HG03045 (cell line): ENCODE measurements at regions not wholly inside any gene's neighbourhood (a gene's known extent, or its start where the extent isn't known, plus 50 kb on each side); places are given as distances from the start of the nearest gene placed in this dataset.

ENCODE experiments used
- ATAC-seq: cut with Tn5 transposase; IDR thresholded peaks from one replicate; pipeline ENCODE4 v1.9.1; 2021; ENCODE audit warnings: mild to moderate bottlenecking, moderate library complexity; ENCODE audit not compliant: unreplicated experiment

- ATAC-seq: no peak
Observed at GRCh38 chrX:5829469-5829868, 399.2 kb downstream of the NLGN4X start.

DNA sequence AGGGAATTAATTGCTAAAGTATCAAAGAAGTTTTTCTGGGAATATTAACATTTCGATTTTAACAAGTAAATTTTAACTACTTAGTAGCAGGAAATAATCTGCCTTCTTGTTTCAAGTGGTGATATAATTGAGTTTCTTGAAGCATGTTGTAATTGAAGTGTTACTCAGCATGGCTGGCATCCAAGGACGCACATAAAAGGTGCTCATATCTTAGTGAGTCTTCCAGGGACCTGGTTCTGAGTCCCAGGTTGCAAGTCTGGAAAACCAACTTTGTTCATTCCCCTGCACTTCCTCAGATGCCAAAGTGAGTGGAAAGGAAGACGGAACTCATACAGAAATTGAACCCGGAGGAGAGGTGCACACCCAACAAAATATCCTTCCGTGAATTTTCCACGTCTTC lies 399.6 kb downstream of the NLGN4X start:
- no peak for ATAC-seq

- no peak for ATAC-seq
Observed at GRCh38 chrX:5823903-5824302, 404.8 kb downstream of the NLGN4X start.

GRCh38 chrX:5810636-5811035 lies 418.0 kb downstream of the NLGN4X start:
- ATAC-seq: no peak

- no peak for ATAC-seq
Observed at GRCh38 chrX:5807181-5807580, 421.5 kb downstream of the NLGN4X start.

DNA sequence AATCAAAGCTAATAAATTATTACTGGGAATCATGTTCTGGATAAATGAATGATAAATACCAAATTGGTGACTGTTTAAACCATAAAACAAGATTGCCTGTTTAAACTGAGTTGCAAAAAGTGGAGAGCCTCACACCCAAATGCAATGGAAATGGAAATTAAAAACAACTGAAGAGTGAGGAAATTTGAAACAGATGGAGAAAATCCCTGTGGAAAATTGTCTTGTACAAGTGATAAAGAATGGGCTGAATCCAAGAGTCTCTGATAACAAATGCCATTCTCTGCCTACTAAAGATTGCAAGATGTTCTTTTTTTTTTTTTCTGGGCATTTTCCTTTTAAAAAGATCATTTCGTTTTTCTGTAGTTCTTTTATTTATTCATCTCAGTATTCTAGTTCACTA lies 426.3 kb downstream of the NLGN4X start:
- ATAC-seq: no peak

DNA sequence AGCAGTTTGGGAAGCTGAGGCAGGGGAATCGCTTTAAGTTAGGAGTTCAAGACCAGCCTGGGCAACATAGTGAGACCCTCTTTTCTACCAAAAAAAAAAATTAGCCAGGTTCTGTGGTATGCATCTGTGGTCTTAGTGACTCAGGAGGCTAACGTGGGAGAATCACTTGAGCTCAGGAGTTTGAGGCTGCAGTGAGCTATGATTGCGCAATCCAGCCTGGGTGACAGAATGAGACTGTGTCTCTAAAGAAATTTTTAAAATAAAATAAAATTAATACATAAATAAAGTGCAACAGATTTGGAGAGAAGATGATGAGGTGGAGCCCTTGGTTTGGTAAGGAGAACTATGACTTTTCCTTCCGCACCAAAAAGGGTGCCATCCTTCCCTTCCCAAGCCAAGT lies 436.9 kb downstream of the NLGN4X start:
- no peak for ATAC-seq

DNA sequence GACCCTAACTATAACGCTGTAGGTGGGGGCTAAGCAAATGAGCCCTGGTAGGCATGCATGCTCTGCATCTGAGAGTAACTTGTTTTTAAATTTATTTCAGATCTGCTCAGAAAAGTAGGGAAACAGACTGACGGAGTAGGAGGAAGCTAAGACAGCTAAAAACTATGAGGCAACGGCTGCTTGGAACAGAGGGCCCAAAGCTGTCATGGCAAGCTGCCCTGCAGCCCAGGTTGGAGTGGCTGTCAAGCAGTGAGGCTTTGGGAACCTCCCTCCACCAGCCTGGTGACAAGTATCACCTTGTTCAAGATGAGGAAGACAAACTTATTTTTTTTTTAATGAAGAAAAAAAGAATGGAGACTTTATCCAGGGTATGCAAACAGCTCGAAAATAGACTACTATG lies 439.8 kb downstream of the NLGN4X start:
- no peak for ATAC-seq

DNA sequence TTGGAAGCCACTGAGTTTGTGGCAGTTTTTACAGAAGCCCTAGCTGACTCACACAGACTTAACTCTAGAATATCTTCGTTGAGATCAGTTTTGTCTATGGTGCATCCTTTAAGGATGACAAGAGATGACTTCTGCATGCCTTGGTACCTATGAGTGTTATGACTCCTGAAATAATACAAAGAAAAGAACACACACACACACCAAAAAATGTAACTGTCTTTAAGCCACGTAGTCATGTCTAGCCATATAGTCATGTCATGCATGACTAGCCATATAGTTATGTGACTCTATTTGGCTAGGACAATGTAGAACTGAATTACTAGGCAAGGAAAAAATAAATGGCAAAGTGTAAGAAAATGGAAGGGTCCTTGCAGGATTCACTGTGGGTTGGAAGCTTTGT lies 447.8 kb downstream of the NLGN4X start:
- ATAC-seq: no peak

- no peak for ATAC-seq
Observed at GRCh38 chrX:5775846-5776430, 452.7 kb downstream of the NLGN4X start.

- no peak for ATAC-seq
Observed at GRCh38 chrX:5774446-5774845, 454.2 kb downstream of the NLGN4X start.

DNA sequence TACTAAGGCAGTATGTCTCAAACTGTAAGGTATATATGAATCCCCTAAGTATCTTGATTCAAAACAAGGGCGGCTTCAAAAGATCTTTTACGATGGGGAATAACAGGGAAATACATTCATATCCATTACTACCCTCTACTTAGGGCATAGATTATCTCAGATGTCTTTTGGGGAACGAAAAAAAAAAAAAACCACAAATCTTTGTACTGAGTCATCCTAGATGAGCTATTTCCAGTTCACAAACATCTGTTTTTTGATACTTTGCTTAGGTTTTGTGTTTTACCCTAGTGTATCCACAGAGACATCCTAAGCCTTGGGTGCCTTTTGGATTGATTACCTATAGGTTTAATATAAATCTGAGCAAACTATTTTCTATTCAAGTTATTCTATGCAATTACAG lies 457.2 kb downstream of the NLGN4X start:
- no peak for ATAC-seq

- no peak for ATAC-seq
Observed at GRCh38 chrX:5756616-5757015, 472.1 kb downstream of the NLGN4X start.

DNA sequence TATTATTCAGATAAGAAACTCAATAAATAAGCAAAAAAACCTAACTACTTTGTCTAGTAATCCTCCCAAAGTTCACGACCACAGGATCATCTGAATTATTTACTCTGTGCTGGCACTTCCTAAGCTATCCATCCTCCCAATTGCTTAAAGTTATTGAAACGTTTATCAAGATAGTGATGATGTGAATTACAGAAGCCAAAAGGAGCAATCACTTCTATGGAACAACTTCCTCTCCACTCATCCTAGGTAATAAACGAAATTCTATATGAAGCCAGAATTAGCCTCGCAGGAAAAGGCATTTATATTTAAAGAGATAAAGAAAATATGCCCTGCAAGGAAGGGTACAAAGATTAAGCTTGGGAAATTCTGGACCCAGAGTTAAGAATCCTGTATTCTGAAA lies 475.4 kb downstream of the NLGN4X start:
- ATAC-seq: no peak

DNA sequence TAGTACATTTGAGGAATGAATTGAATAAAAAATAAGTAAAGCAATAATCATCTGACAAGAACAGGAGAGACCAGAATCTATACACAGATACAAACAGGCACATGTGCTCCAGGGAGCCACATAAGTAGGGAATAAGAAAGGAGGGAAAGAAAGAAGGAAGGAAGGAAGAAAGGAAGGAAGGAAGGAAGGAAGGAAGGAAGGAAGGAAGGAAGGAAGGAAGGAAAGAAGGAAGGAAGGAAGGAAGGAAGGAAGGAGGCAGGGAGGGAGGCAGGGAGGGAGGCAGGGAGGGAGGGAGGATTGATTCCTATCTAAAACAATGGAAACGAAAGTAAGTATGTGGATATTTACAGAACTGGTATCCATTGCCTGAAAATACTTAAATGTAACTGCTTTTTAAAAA lies 475.8 kb downstream of the NLGN4X start:
- no peak for ATAC-seq

DNA sequence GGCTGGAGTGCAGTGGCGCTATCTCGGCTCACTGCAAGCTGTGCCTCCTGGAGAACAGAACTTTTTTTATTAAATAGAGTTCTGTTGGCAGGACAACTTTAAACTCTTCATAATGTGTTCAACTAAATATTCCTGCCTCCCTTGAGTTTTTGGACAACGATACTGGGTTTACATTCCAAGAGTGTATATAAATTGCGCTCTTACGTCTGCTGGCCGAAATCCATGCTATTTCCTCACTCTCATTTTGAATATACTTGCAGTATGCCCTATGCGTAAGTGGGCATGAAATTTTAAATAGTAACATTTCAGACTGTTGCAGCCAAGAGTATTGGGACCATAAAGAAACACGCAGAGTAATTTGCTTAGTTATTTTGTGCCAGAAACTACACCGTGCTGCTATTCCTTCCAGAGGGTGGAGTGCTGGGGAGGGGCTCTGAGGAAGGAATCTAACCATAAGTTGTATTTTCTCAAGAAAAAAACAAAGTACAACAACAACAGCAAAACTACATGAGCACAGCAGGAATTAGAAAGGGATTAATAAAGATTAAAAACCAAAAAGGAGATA lies 480.0 kb downstream of the NLGN4X start:
- no peak for ATAC-seq

- no peak for ATAC-seq
Observed at GRCh38 chrX:5746231-5746630, 482.4 kb downstream of the NLGN4X start.

GRCh38 chrX:5733501-5733900 lies 495.2 kb downstream of the NLGN4X start:
- no peak for ATAC-seq

GRCh38 chrX:5730556-5730955 lies 498.1 kb downstream of the NLGN4X start:
- no peak for ATAC-seq

DNA sequence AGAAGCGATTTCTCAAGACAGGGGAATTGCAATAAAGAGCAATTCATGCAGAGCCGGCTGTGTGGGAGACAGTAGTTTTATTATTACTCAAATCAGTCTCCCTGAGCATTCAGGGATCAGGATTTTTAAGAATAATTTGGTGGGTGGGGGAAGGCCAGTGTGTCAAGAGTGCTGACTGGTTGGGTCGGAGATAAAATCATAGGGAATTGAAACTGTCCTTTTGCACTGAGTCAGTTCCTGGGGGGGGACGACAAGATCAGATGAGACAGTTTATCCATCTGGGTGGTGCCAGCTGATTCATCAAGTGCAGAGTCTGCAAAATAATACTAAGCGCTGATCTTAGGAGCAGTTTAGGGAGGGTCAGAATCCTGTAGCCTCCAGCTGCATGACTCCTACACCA lies 502.4 kb downstream of the NLGN4X start:
- ATAC-seq: no peak

GRCh38 chrX:5724123-5724522 lies 504.5 kb downstream of the NLGN4X start:
- no peak for ATAC-seq

DNA sequence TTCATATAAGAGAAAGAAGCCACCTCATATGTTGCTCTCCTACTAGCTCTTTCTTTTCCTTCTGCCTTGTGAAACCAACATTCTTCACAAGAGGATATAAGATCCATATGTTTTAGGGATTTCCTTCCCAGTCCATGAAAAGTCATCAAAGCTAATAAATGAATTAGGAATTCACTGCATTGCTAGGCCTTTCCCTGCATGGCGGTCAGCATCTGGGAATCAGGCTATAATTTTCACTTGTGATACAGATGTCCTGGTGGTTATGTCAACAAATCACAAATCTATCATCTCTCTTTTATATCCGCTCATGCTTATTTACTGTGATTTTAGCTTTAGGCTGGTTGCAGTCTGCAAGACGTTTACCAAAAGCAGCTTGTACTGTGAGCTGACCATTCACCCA lies 510.0 kb downstream of the NLGN4X start:
- ATAC-seq: no peak

DNA sequence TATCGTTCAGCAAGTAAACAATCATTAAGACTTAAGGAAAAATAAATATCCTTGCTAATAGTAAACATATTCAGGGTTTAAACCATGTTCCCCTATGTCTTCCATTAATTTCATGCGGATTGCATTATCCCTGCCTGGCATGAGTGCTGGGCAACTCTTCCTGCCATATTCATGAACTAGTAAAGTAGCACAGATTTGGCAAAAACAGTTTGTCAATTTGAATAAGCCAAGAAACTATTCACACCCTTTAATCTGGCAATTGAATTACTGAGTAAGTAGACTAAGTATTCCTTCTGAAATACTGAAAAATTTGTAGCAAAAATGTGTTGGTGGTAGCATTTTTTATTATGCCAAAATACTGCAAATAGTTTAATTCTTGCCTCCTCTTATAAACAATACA lies 512.0 kb downstream of the NLGN4X start:
- ATAC-seq: no peak
